Islet precursor cell (in vitro differentiated cells): ENCODE measurements at regions not wholly inside any gene's neighbourhood (a gene's known extent, or its start where the extent isn't known, plus 50 kb on each side); places are given as distances from the start of the nearest gene placed in this dataset.
A peak's percentile ranks its signal among the peaks of the same experiment; 100 is the strongest.

Experiments used
- DNase-seq: peaks from one replicate; pipeline ENCODE4 v3.0.0-alpha.2; 2018

GRCh38 chr16:86963600-86964575, 353.3 kb downstream of the C16orf95 start:
- no peak for DNase-seq

GRCh38 chr16:86964796-86965241, 352.4 kb downstream of the C16orf95 start:
- DNase-seq = no peak

DNA sequence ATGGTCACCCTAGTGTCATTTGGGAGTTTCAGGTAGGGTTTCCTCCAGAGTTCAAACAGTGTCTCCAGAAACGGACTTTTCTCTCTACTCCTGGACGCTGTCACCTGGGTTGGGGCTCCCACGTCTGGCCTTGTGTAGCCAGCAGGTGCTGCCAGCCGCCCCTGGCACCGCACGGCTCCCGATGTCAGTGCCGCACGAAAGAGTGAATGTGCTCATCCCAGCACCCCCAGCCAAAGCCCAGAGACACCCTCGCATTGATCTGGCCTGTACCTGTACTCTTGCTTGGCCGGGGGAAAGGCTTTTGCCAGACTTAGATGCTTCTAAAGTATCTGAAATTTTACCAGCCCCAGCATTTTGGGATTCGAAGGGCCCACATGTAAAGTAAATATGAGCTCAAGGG, 351.9 kb downstream of the C16orf95 start:
- no peak for DNase-seq

- no peak for DNase-seq
Measured at GRCh38 chr16:86965840-86966550, 351.2 kb downstream of the C16orf95 start.

DNA sequence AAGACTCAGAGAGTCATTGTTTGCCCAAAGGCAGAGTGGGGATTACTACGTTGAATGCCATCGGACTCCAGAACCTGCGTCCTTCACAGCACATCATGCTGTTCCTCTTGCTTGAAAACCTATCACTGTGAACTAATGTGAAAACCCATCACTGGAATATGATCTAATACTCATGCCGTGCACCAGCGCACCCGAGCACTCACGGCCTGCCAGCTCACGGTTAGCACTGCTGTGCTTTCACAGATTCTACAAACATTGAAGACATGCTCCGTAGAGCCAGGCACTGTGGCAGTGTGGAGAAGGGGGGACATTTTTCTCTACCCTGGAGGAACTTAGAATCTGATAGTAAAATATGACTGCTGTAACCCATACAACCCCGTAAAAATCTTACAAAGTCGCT, 350.4 kb downstream of the C16orf95 start:
- no peak for DNase-seq

DNA sequence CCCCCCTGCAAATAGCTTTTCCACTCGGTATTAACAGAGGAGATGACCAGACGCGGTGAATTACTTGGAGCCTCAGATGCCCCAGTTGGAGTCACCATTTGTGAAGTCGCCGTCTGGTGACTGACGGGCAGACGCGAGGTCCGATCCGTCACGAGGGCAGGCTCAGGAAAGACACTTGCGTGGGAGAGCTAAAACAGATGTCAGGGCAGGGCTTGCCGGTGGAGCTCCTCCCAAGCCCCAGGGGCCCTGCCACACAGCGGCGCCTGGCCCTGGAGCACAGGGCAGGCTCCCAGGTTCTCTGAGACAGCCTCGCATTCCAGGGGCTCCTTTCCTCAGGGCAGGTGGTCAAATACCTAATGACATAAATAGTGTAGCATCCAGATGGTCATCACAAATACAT, 348.3 kb downstream of the C16orf95 start:
- DNase-seq = peak; percentile 68

GRCh38 chr16:86969716-86970115, 347.5 kb downstream of the C16orf95 start:
- no peak for DNase-seq

DNA sequence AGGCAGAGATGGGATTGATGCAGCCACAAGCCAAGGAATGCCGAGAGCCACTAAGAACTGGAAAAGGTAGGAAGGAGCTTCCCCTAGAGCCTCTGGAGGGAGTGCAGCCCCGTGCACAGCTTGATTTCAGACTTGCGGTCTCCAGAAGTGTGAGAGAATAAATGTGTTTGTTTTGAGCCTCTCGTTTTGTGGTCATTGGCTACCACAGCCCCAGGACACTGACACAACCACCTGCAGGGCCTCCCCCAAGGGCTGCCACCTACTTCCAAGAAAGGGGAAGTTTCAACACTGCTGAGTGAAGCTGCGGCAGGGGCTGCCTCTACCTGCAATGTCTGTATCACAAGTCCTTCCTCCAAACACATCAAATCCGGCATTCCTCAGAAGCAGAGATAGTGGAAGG, 346.9 kb downstream of the C16orf95 start:
- no peak for DNase-seq

GRCh38 chr16:86970726-86971125, 346.5 kb downstream of the C16orf95 start:
- DNase-seq = no peak

GRCh38 chr16:86971251-86971650, 345.9 kb downstream of the C16orf95 start:
- DNase-seq = no peak

DNA sequence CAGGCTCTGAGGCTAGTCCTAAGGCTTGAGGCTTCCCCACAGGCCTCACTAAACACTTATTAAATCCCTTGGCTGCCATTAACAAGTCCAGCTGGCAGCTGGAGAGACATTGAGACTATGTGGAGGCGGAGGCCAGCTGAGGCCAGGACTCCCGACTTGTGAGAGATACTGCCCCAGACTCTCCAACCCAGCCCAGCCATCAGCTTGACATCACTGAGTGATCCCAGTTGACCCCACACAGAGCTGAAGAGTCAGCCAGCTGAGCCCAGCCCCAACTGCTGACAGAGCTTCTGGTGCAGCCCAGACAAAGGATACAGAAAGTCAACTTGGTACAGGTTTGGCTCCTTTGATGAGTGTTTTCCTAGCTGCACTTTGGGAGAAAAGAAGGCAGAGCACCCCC, 343.1 kb downstream of the C16orf95 start:
- DNase-seq = no peak

GRCh38 chr16:86975445-86975844, 341.7 kb downstream of the C16orf95 start:
- DNase-seq = peak; percentile 83

- no peak for DNase-seq
Measured at GRCh38 chr16:86977076-86977676, 340.0 kb downstream of the C16orf95 start.

GRCh38 chr16:86978445-86979030, 338.7 kb downstream of the C16orf95 start:
- DNase-seq = no peak

GRCh38 chr16:86979061-86979460, 338.1 kb downstream of the C16orf95 start:
- no peak for DNase-seq

DNA sequence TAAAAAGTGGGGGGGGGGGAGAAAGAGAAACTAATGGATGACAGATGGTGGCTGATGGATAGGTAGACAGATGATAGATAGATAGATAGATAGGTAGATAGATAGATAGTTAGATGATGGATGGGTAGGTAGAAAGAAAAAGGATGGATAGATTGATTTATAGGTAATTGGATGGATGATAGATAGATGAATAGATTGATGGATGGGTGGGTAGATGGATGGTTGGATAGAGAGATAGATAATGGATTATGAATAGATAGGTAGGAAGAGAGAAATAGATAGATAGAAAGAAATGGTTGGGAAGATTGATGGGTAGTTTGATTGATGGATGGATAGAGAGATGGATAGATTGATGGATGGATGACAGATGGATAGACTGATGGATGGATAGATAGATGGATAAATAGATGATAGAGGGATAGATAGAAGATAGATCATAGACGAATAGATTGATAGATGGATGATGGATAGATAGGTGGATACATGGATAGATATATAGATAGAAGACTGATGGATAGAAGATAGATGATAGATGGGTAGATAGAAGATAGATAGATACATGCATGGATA, 337.1 kb downstream of the C16orf95 start:
- DNase-seq = no peak

DNA sequence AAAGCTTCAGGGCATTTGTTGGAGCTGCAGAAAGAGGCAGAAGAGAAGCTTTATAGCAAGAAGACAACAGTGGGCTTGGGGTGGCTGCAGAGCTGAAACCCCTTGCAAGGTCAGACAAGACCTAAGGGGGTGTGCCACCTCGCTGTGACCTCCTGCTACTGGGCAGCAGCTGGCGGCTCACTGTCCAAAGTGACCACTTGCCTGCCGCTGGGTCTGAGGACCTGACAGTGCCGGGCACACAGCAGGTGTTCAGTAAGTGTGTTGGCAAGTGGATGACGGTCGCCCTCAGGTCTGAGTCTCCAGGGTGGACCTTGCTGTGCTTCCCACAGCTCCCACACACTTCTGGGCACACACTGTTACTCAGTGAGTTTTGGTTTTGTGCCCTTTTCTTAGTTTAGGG, 336.5 kb downstream of the C16orf95 start:
- no peak for DNase-seq

DNA sequence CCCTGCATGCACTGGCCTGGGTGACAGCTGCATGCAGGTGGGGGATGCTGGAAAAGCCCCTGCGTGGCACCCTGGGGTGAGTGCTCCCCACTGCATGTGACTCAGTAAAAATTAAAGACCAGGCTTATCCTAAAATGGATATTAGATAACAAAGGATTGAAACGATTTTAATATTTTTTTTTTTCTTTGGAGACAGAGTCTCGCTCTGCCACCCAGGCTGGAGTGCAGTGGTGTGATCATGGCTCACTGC, 334.9 kb downstream of the C16orf95 start:
- DNase-seq = no peak

GRCh38 chr16:86982912-86983311, 334.3 kb downstream of the C16orf95 start:
- DNase-seq = no peak

DNA sequence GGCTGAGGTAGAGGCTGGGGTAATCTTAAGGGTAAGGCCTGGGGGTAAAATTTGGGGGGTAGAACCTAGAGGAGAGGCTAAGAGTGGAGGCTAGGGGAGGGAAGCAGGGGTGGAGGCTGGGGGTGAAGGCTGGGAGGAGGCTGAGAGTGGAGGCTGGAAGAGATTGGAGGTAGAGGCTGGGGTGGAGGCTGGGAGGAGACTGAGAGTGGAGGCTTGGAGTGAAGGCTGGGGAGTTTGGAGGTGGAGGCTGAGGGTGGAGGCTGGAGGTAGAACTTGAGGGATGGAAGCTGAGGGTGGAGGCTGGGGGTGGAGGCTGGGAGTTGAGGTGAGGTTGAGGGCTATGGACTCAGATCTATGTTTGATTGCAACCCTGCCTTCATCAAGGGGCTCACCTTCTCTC, 333.6 kb downstream of the C16orf95 start:
- no peak for DNase-seq

- DNase-seq = no peak
Measured at GRCh38 chr16:86984343-86984742, 332.8 kb downstream of the C16orf95 start.

- DNase-seq = peak; percentile 84
Measured at GRCh38 chr16:86984991-86985647, 332.1 kb downstream of the C16orf95 start.

DNA sequence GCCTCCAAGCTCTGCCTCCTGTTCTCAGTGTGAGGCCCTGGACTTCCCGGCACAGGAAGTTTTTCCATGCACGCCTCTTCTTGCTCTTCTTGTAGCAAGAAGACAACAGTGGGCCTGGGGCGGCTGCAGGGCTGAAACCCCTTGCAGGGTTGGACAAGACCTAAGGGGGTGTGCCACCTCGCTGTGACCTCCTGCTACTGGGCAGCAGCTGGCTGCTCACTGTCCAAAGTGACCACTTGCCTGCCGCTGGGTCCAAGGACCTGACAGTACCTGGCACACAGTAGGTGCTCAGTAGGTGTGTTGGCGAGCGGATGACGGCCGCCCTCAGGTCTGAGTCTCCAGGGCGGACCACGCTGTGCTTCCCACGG, 331.6 kb downstream of the C16orf95 start:
- no peak for DNase-seq
